GM12878 (cell line): ENCODE measurements at regions not wholly inside any gene's neighbourhood (a gene's known extent, or its start where the extent isn't known, plus 50 kb on each side); places are given as distances from the start of the nearest gene placed in this dataset.

Source experiments
- CBFB ChIP-seq: IDR thresholded peaks from 2 replicates; pipeline ENCODE4 v1.6.1; 2016; ENCODE audit warnings: antibody characterized with exemption, low read depth
- CEBPB ChIP-seq, 2 experiments: fragments of 150-350 bp in 1 of 2; IDR thresholded peaks; 2 replicates each; pipeline ENCODE4 v1.6.1; 2012 to 2014; ENCODE audit warnings: low read depth in 2 of 2, low read length in 2 of 2, borderline replicate concordance in 1 of 2, inconsistent platforms in 1 of 2
- EGR1 ChIP-seq, 2 experiments: IDR thresholded peaks; 1 replicate in 1 of 2; 2 replicates in 1 of 2; pipeline ENCODE4 v1.6.1; 2011 to 2012; ENCODE audit warnings: low read depth in 2 of 2, low read length in 2 of 2, borderline replicate concordance in 1 of 2, mild to moderate bottlenecking in 1 of 2, moderate library complexity in 1 of 2
- JUND ChIP-seq: IDR thresholded peaks from 2 replicates; pipeline ENCODE4 v1.6.1; 2012; ENCODE audit warnings: low read depth, mild to moderate bottlenecking, low read length, improper control_type of control experiment, moderate library complexity
- KDM1A ChIP-seq: fragments of 200-600 bp; sonication (generic); IDR thresholded peaks from 2 replicates; pipeline ENCODE4 v1.6.1; 2016; ENCODE audit warnings: borderline replicate concordance
- MYB ChIP-seq: fragments of 150-350 bp; IDR thresholded peaks from 2 replicates; pipeline ENCODE4 v1.6.1; 2014; ENCODE audit warnings: mild to moderate bottlenecking, low read depth, low read length, borderline replicate concordance
- NBN ChIP-seq: fragments of 450-650 bp; IDR thresholded peaks from 2 replicates; pipeline ENCODE4 v1.6.1; 2016
- POLR2AphosphoS2 ChIP-seq: IDR thresholded peaks from 2 replicates; pipeline ENCODE4 v1.6.1; 2011; ENCODE audit warnings: low read depth, mild to moderate bottlenecking, low read length, improper control_type of control experiment, moderate library complexity
- POU2F2 ChIP-seq: IDR thresholded peaks from 3 replicates; pipeline ENCODE4 v1.6.1; 2011; ENCODE audit warnings: low read depth, mild to moderate bottlenecking, low read length, borderline replicate concordance
- TF ChIP-seq, protein P1 (sequence below): fragments of 450-650 bp; IDR thresholded peaks from 2 replicates; pipeline ENCODE4 v1.6.1; 2017; ENCODE audit warnings: mild to moderate bottlenecking, moderate library complexity
- TF ChIP-seq, protein P2 (sequence below): IDR thresholded peaks from 2 replicates; pipeline ENCODE4 v1.6.1; 2011; ENCODE audit warnings: borderline replicate concordance, low read depth, mild to moderate bottlenecking, moderate library complexity, low read length; ENCODE audit not compliant: insufficient read depth, poor library complexity, severe bottlenecking

- TF ChIP-seq, protein P1, sequence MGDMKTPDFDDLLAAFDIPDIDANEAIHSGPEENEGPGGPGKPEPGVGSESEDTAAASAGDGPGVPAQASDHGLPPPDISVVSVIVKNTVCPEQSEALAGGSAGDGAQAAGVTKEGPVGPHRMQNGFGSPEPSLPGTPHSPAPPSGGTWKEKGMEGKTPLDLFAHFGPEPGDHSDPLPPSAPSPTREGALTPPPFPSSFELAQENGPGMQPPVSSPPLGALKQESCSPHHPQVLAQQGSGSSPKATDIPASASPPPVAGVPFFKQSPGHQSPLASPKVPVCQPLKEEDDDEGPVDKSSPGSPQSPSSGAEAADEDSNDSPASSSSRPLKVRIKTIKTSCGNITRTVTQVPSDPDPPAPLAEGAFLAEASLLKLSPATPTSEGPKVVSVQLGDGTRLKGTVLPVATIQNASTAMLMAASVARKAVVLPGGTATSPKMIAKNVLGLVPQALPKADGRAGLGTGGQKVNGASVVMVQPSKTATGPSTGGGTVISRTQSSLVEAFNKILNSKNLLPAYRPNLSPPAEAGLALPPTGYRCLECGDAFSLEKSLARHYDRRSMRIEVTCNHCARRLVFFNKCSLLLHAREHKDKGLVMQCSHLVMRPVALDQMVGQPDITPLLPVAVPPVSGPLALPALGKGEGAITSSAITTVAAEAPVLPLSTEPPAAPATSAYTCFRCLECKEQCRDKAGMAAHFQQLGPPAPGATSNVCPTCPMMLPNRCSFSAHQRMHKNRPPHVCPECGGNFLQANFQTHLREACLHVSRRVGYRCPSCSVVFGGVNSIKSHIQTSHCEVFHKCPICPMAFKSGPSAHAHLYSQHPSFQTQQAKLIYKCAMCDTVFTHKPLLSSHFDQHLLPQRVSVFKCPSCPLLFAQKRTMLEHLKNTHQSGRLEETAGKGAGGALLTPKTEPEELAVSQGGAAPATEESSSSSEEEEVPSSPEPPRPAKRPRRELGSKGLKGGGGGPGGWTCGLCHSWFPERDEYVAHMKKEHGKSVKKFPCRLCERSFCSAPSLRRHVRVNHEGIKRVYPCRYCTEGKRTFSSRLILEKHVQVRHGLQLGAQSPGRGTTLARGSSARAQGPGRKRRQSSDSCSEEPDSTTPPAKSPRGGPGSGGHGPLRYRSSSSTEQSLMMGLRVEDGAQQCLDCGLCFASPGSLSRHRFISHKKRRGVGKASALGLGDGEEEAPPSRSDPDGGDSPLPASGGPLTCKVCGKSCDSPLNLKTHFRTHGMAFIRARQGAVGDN, result no peak
- TF ChIP-seq NBN (no peak), CBFB (no peak), CEBPB (IDR thresholded peaks at IDR 0.05; ENCODE audit: borderline replicate concordance in 1 of 2, low read depth in 2 of 2, low read length in 2 of 2) (no peak), POU2F2 (no peak), JUND (no peak), KDM1A (no peak), POLR2AphosphoS2 (no peak), EGR1 (IDR thresholded peaks at IDR 0.05; ENCODE audit: borderline replicate concordance in 1 of 2, low read depth in 2 of 2, low read length in 2 of 2) (no peak), MYB (no peak)
- TF ChIP-seq, protein P2, sequence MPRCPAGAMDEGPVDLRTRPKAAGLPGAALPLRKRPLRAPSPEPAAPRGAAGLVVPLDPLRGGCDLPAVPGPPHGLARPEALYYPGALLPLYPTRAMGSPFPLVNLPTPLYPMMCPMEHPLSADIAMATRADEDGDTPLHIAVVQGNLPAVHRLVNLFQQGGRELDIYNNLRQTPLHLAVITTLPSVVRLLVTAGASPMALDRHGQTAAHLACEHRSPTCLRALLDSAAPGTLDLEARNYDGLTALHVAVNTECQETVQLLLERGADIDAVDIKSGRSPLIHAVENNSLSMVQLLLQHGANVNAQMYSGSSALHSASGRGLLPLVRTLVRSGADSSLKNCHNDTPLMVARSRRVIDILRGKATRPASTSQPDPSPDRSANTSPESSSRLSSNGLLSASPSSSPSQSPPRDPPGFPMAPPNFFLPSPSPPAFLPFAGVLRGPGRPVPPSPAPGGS, result no peak
- TF ChIP-seq, all 136 proteins: peak for 0
These were observed 240.5 kb upstream of the POF1B start (continued) for GRCh38 chrX:85619962-85620361.
